Ovary (tissue), 7 donors: ENCODE measurements at regions not wholly inside any gene's neighbourhood (a gene's known extent, or its start where the extent isn't known, plus 50 kb on each side); places are given as distances from the start of the nearest gene placed in this dataset.

Experiments used
- DNase-seq, 5 donors: peaks; one replicate each; pipeline ENCODE4 v3.0.0-alpha.2; 2019 to 2020
- H3K27ac ChIP-seq, 2 donors: fragments of 200-600 bp; one replicate each; pipeline versions ENCODE4 v1.5.1 to v1.8.0; 2019 to 2022
- H3K27me3 ChIP-seq: fragments of 200-600 bp; one replicate; pipeline ENCODE4 v1.8.0; 2022
- H3K36me3 ChIP-seq: fragments of 200-600 bp; sonication (generic); one replicate; pipeline ENCODE4 v1.5.1; 2019
- H3K4me1 ChIP-seq: one replicate; pipeline ENCODE4 v1.8.1; 2013; ENCODE audit warnings: mild to moderate bottlenecking, moderate library complexity; ENCODE audit not compliant: insufficient read depth
- H3K4me3 ChIP-seq: fragments of 200-600 bp; sonication (generic); one replicate; pipeline ENCODE4 v1.5.1; 2017
- H3K9me3 ChIP-seq, 2 donors: fragments of 200-600 bp in 1 of 2; sonication (generic) in 1 of 2; one replicate each; pipeline versions ENCODE4 v1.5.1 to v1.8.1; 2013 to 2019; ENCODE audit warnings: mild to moderate bottlenecking in 1 of 2, moderate library complexity in 1 of 2
- CTCF ChIP-seq, 3 donors: fragments of 450-650 bp in 2 of 3; fragments of 200-600 bp in 1 of 3; IDR thresholded peaks; one replicate each; pipeline versions ENCODE4 v1.5.1 to v1.8.0; 2016 to 2022; ENCODE audit warnings: antibody characterized with exemption in 3 of 3, mild to moderate bottlenecking in 1 of 3
- EP300 ChIP-seq: sonication (generic); formaldehyde crosslinking; IDR thresholded peaks from one replicate; pipeline ENCODE4 v1.6.1; 2017; ENCODE audit warnings: antibody characterized with exemption
- POLR2A ChIP-seq: fragments of 450-650 bp; IDR thresholded peaks from one replicate; pipeline ENCODE4 v1.6.1; 2017; ENCODE audit warnings: antibody characterized with exemption, mild to moderate bottlenecking, moderate library complexity
- WGBS, 3 donors: extraction: QIAGEN DNeasy Blood & Tissue Kit in 1 of 3; methylation state at CpG; one replicate each; pipeline versions ENCODE4 v1.1.5 to v1.1.7; 2013 to 2017; 5-methylcytosine and 5-hydroxymethylcytosine counted together
- intact Hi-C, 4 donors: fragments of 100-400 bp; cut with DNase I; formaldehyde crosslinking; loops; one replicate each; pipeline versions ENCODE4 v1.11.0 to v1.15.1; 2022 to 2023
- donor health status: DM: no; HTN: no; CAD: no; lungs with moderate emphysema.
- donor health status: DM: no; HTN: no; CAD: no.
- donor health status: Bipolar disorder and iron deficiency.
- donor health status: DM: no; HTN: no; CAD: no.
- donor health status: DM: yes; HTN: yes; CAD: no.

- Histone ChIP-seq H3K4me1 (no peaks in the 10 kb centered on the region), H3K9me3 (no peaks in the 10 kb centered on the region), H3K27ac (no peak overlapping the region), H3K36me3 (no peaks in the 10 kb centered on the region), H3K4me3 (no peak overlapping the region), H3K27me3 (no peaks in the 10 kb centered on the region)
- TF ChIP-seq CTCF (IDR thresholded peaks at IDR 0.05) = no peak
- TF ChIP-seq POLR2A = no peak
- TF ChIP-seq EP300 = no peak
- DNase-seq = no peak
- intact Hi-C loops = no loop called here
- 71 to 86% (median 78%) methylated on average over 7 of the region's 7 CpGs for WGBS, 3 donors
Measured at GRCh38 chr7:98534493-98534892, 82.6 kb upstream of the NPTX2 start.

GRCh38 chr7:98531717-98532116 is 85.4 kb upstream of the NPTX2 start:
- Histone ChIP-seq H3K9me3 (no peaks in the 10 kb centered on the region), H3K4me3 (no peak overlapping the region), H3K36me3 (no peaks in the 10 kb centered on the region), H3K4me1 (no peaks in the 10 kb centered on the region), H3K27ac (no peak overlapping the region), H3K27me3 (no peaks in the 10 kb centered on the region)
- DNase-seq = no peak
- intact Hi-C loops = no loop called here
- TF ChIP-seq EP300 (no peak), POLR2A (no peak), CTCF (IDR thresholded peaks at IDR 0.05) (no peak)
- 69 to 75% (median 71%) methylated on average over 3 of the region's 3 CpGs for WGBS, 3 donors

DNA sequence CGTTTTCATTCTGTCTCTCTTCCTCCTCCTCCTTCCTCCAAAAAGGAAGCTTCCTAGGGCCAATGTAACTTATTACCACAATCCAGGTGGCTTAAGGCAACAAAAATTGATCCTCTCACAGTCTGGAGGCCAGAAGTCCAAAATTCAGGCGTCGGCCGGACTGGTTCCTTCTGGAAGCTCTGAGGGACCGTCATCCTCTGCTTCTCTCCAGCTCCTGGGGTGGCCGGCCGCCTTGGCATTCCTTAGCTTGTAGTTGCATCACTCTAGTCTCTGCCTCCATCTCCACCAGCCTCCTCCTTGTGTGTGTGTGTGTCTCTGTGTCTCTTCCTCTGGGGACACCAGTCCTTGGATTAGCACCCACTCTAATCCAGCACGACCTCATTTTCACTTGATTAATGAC is 89.0 kb upstream of the NPTX2 start:
- 60 to 81% (median 78%) methylated on average over 8 of the region's 8 CpGs for WGBS, 3 donors
- H3K27me3 ChIP-seq = no peaks in the 10 kb centered on the region
- no peaks in the 10 kb centered on the region for H3K4me1 ChIP-seq
- no peak overlapping the region for H3K27ac ChIP-seq
- H3K9me3 ChIP-seq = no peaks in the 10 kb centered on the region
- intact Hi-C loops = no loop called here
- DNase-seq = no peak
- TF ChIP-seq EP300 (no peak), CTCF (IDR thresholded peaks at IDR 0.05) (no peak), POLR2A (no peak)
- H3K36me3 ChIP-seq = no peaks in the 10 kb centered on the region
- no peak overlapping the region for H3K4me3 ChIP-seq

DNA sequence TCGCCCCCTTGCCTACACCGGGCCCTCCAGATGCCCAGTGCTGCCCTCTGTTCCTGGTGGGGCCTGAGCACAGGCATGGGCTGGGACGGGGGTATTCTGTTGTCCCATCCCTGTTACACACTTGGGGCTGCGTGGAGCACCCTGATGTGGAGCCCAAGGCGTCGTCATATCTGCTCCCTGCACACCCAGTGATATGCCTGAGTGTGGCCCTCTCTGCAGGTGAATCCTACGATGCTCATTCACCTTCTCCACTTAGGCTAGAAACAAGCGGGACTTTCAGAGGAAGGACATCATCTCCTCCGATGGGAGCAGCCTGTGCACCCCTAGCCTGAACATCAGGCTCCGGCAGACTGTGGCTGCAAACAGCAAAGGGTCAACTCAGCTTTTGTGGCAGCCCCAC is 91.0 kb upstream of the NPTX2 start:
- TF ChIP-seq EP300 = no peak
- no peak for TF ChIP-seq POLR2A
- TF ChIP-seq CTCF (IDR thresholded peaks at IDR 0.05) = no peak
- Histone ChIP-seq H3K36me3 (no peaks in the 10 kb centered on the region), H3K27ac (no peak overlapping the region), H3K4me1 (no peaks in the 10 kb centered on the region), H3K27me3 (no peaks in the 10 kb centered on the region), H3K9me3 (no peaks in the 10 kb centered on the region), H3K4me3 (no peak overlapping the region)
- intact Hi-C loops = no loop called here
- DNase-seq = no peak
- 83 to 94% (median 86%) methylated on average over 10 of the region's 10 CpGs for WGBS, 3 donors
